Endodermal cell (in vitro differentiated cells): ENCODE measurements at regions not wholly inside any gene's neighbourhood (a gene's known extent, or its start where the extent isn't known, plus 50 kb on each side); places are given as distances from the start of the nearest gene placed in this dataset.

Experiments
- DNase-seq: peaks from one replicate; pipeline ENCODE4 v3.0.0-alpha.2; 2017
- H3K27ac ChIP-seq: 2 replicates; pipeline ENCODE4 v1.5.1; 2013; ENCODE audit warnings: mild to moderate bottlenecking, low read depth, low read length, moderate library complexity
- H3K27me3 ChIP-seq: 2 replicates; pipeline ENCODE4 v1.6.1; 2013; ENCODE audit warnings: mild to moderate bottlenecking, low read length, moderate library complexity; ENCODE audit not compliant: insufficient read depth, control insufficient read depth, poor library complexity, severe bottlenecking
- H3K36me3 ChIP-seq: 2 replicates; pipeline ENCODE4 v1.7.0; 2013; ENCODE audit warnings: mild to moderate bottlenecking, low read length, moderate library complexity; ENCODE audit not compliant: control insufficient read depth, insufficient read depth
- H3K4me1 ChIP-seq: one replicate; pipeline ENCODE4 v1.7.0; 2013; ENCODE audit warnings: low read length; ENCODE audit not compliant: control insufficient read depth, insufficient read depth
- H3K4me3 ChIP-seq: 2 replicates; pipeline ENCODE4 v1.5.1; 2013; ENCODE audit warnings: mild to moderate bottlenecking, low read length, moderate library complexity
- H3K9ac ChIP-seq: 2 replicates; pipeline ENCODE4 v1.6.1; 2013; ENCODE audit warnings: mild to moderate bottlenecking, low read length, moderate library complexity; ENCODE audit not compliant: poor library complexity, severe bottlenecking; ENCODE audit errors: extremely low read depth
- H3K9me3 ChIP-seq: 2 replicates; pipeline ENCODE4 v1.6.1; 2013; ENCODE audit warnings: mild to moderate bottlenecking, low read length, moderate library complexity; ENCODE audit not compliant: control insufficient read depth
- H3K27ac Mint-ChIP-seq: 2 replicates; pipeline ENCODE4 v1.8.0; 2020; ENCODE audit warnings: mixed read lengths
- H3K27me3 Mint-ChIP-seq: 2 replicates; pipeline ENCODE4 v1.8.0; 2021; ENCODE audit warnings: mild to moderate bottlenecking, mixed read lengths; ENCODE audit not compliant: insufficient read depth
- H3K36me3 Mint-ChIP-seq: 2 replicates; pipeline ENCODE4 v1.8.0; 2020; ENCODE audit warnings: low read depth, mixed read lengths
- H3K4me1 Mint-ChIP-seq: 2 replicates; pipeline ENCODE4 v1.8.0; 2020; ENCODE audit warnings: mixed read lengths
- H3K4me3 Mint-ChIP-seq: 2 replicates; pipeline ENCODE4 v1.8.0; 2020; ENCODE audit warnings: mild to moderate bottlenecking, moderate library complexity, mixed read lengths
- H3K9me3 Mint-ChIP-seq: 2 replicates; pipeline ENCODE4 v1.8.0; 2020; ENCODE audit warnings: mild to moderate bottlenecking, mixed read lengths
- CTCF ChIP-seq: fragments of 200-600 bp; sonication (generic); conservative IDR thresholded peaks from 2 replicates; pipeline ENCODE4 v1.5.0; 2021; ENCODE audit warnings: antibody characterized with exemption, mild to moderate bottlenecking
- WGBS, 2 experiments: methylation state at CpG; one replicate each; pipeline versions ENCODE4 v1.1.5 to v1.1.7; 2013; ENCODE audit warnings: missing lambda C conversion rate in 2 of 2, mixed read lengths in 1 of 2; ENCODE audit not compliant: insufficient coverage in 1 of 2, insufficient read length in 1 of 2; 5-methylcytosine and 5-hydroxymethylcytosine counted together

- Histone ChIP-seq H3K4me1 (no peaks in the 10 kb centered on the region), H3K27me3 (no peaks in the 10 kb centered on the region), H3K4me3 (no peak overlapping the region), H3K36me3 (no peaks in the 10 kb centered on the region), H3K9ac (no peak overlapping the region), H3K27ac (no peak overlapping the region), H3K9me3 (no peaks in the 10 kb centered on the region)
- Mint-ChIP-seq H3K4me1 (peaks cover 2% of the 10 kb centered on the region), H3K4me3 (no peak overlapping the region), H3K27me3 (peaks cover 91% of the 10 kb centered on the region), H3K27ac (no peak overlapping the region), H3K9me3 (no peaks in the 10 kb centered on the region), H3K36me3 (no peaks in the 10 kb centered on the region)
- peak; percentile 58 for DNase-seq
- TF ChIP-seq CTCF = no peak
- WGBS, 2 experiments = 18 to 34% methylated on average over 6 to 8 of the region's 8 CpGs
Measured at GRCh38 chr22:48376428-48376827, 1451.2 kb downstream of the BRD1 start.

GRCh38 chr22:48373626-48374173, 1454.0 kb downstream of the BRD1 start:
- Histone ChIP-seq H3K36me3 (no peaks in the 10 kb centered on the region), H3K27ac (no peak overlapping the region), H3K4me3 (no peak overlapping the region), H3K9me3 (no peaks in the 10 kb centered on the region), H3K4me1 (peaks cover 8% of the 10 kb centered on the region), H3K9ac (no peak overlapping the region), H3K27me3 (no peaks in the 10 kb centered on the region)
- Mint-ChIP-seq H3K27me3 (peaks cover 92% of the 10 kb centered on the region), H3K4me3 (no peak overlapping the region), H3K4me1 (peaks cover 20% of the 10 kb centered on the region), H3K9me3 (no peaks in the 10 kb centered on the region), H3K36me3 (no peaks in the 10 kb centered on the region), H3K27ac (no peak overlapping the region)
- TF ChIP-seq CTCF = no peak
- peak; percentile 24 for DNase-seq
- 92 to 95% methylated on average over 4 to 12 of the region's 12 CpGs for WGBS, 2 experiments

GRCh38 chr22:48372390-48372789, 1455.3 kb downstream of the BRD1 start:
- TF ChIP-seq CTCF = no peak
- Mint-ChIP-seq H3K27ac (no peak overlapping the region), H3K36me3 (no peaks in the 10 kb centered on the region), H3K27me3 (peaks cover 89% of the 10 kb centered on the region), H3K9me3 (no peaks in the 10 kb centered on the region), H3K4me1 (peaks cover 20% of the 10 kb centered on the region), H3K4me3 (no peak overlapping the region)
- Histone ChIP-seq H3K27ac (no peak overlapping the region), H3K9me3 (no peaks in the 10 kb centered on the region), H3K27me3 (no peaks in the 10 kb centered on the region), H3K9ac (no peak overlapping the region), H3K4me1 (peaks cover 8% of the 10 kb centered on the region), H3K36me3 (no peaks in the 10 kb centered on the region), H3K4me3 (no peak overlapping the region)
- peak; percentile 47 for DNase-seq
- WGBS, 2 experiments = 69 to 85% methylated on average over 5 to 7 of the region's 7 CpGs
